Neural cell (in vitro differentiated cells): ENCODE measurements at regions not wholly inside any gene's neighbourhood (a gene's known extent, or its start where the extent isn't known, plus 50 kb on each side); places are given as distances from the start of the nearest gene placed in this dataset.

Source experiments
- H2AFZ ChIP-seq: fragments of 200-600, 300-800 bp; sonication (generic), shearing (Covaris generic); 2 replicates; pipeline ENCODE4 v1.6.0; 2014; ENCODE audit warnings: low read depth, mild to moderate bottlenecking, antibody characterized with exemption, low read length, moderate library complexity
- H3F3A ChIP-seq: fragments of 200-600 bp; shearing (Covaris generic); 2 replicates; pipeline ENCODE4 v1.6.1; 2016; ENCODE audit warnings: mild to moderate bottlenecking, moderate library complexity, mixed read lengths, antibody characterized with exemption, low read length; ENCODE audit not compliant: insufficient read depth, poor library complexity, severe bottlenecking
- H3K27ac ChIP-seq: fragments of 200-600, 300-800 bp; sonication (generic), shearing (Covaris generic); 2 replicates; pipeline ENCODE4 v1.5.1; 2014; ENCODE audit warnings: mild to moderate bottlenecking, low read length, moderate library complexity
- H3K27me3 ChIP-seq: fragments of 300-800, 200-600 bp; sonication (generic), shearing (Covaris generic); 2 replicates; pipeline ENCODE4 v1.6.0; 2014; ENCODE audit warnings: mild to moderate bottlenecking, low read depth, low read length, moderate library complexity; ENCODE audit not compliant: insufficient read depth
- H3K36me3 ChIP-seq: fragments of 300-800, 200-600 bp; sonication (generic), shearing (Covaris generic); 2 replicates; pipeline ENCODE4 v1.5.1; 2014; ENCODE audit warnings: mild to moderate bottlenecking, antibody characterized with exemption, low read length, moderate library complexity; ENCODE audit not compliant: insufficient read depth
- H3K4me2 ChIP-seq: fragments of 300-800, 200-600 bp; sonication (generic), shearing (Covaris generic); 2 replicates; pipeline ENCODE4 v1.6.0; 2014; ENCODE audit warnings: mild to moderate bottlenecking, low read length
- H3K4me3 ChIP-seq: fragments of 300-800, 200-600 bp; sonication (generic), shearing (Covaris generic); 2 replicates; pipeline ENCODE4 v1.5.1; 2014; ENCODE audit warnings: mild to moderate bottlenecking, low read length, moderate library complexity
- H3K79me2 ChIP-seq: fragments of 200-600 bp; shearing (Covaris generic); replicated peaks from 2 replicates; pipeline ENCODE4 v1.6.0; 2014; ENCODE audit warnings: mild to moderate bottlenecking, low read length, moderate library complexity; ENCODE audit not compliant: insufficient read depth
- H3K9ac ChIP-seq: fragments of 300-800, 200-600 bp; sonication (generic), shearing (Covaris generic); 2 replicates; pipeline ENCODE4 v1.6.1; 2016; ENCODE audit warnings: mild to moderate bottlenecking, low read length, mixed read lengths
- H3K9me2 ChIP-seq: fragments of 200-600 bp; shearing (Covaris generic); 2 replicates; pipeline ENCODE4 v1.6.1; 2016; ENCODE audit warnings: mild to moderate bottlenecking, low read length, mixed read lengths; ENCODE audit not compliant: insufficient read depth
- H3K9me3 ChIP-seq: fragments of 200-600, 300-800 bp; sonication (generic), shearing (Covaris generic); 2 replicates; pipeline ENCODE4 v1.6.1; 2016; ENCODE audit warnings: mild to moderate bottlenecking, mixed run types, low read length, moderate library complexity, mixed read lengths
- H4K20me1 ChIP-seq: fragments of 200-600 bp; shearing (Covaris generic); 2 replicates; pipeline ENCODE4 v1.6.1; 2016; ENCODE audit warnings: mild to moderate bottlenecking, mixed run types; ENCODE audit not compliant: insufficient read depth
- EP300 ChIP-seq: fragments of 450-650 bp; conservative IDR thresholded peaks from 2 replicates; pipeline ENCODE4 v1.6.1; 2014; ENCODE audit warnings: antibody characterized with exemption, mild to moderate bottlenecking, moderate library complexity; ENCODE audit not compliant: poor library complexity, severe bottlenecking
- EZH2 ChIP-seq: fragments of 200-600, 300-800 bp; shearing (Covaris generic), sonication (generic); IDR thresholded peaks from 2 replicates; pipeline ENCODE4 v1.6.1; 2014; ENCODE audit warnings: antibody characterized with exemption, low read length, borderline replicate concordance, mild to moderate bottlenecking; ENCODE audit not compliant: insufficient read depth, poor library complexity, severe bottlenecking
- MXI1 ChIP-seq: fragments of 450-650 bp; conservative IDR thresholded peaks from 2 replicates; pipeline ENCODE4 v1.6.1; 2014; ENCODE audit warnings: antibody characterized with exemption, mild to moderate bottlenecking; ENCODE audit not compliant: poor library complexity, severe bottlenecking
- POLR2AphosphoS5 ChIP-seq: IDR thresholded peaks from 2 replicates; pipeline ENCODE4 v1.6.1; 2012
- RAD21 ChIP-seq: fragments of 450-650 bp; conservative IDR thresholded peaks from 2 replicates; pipeline ENCODE4 v1.6.1; 2014; ENCODE audit warnings: antibody characterized with exemption, mild to moderate bottlenecking, moderate library complexity
- SMC3 ChIP-seq: fragments of 450-650 bp; conservative IDR thresholded peaks from 2 replicates; pipeline ENCODE4 v1.6.1; 2014; ENCODE audit warnings: antibody characterized with exemption, mild to moderate bottlenecking, moderate library complexity; ENCODE audit not compliant: poor library complexity
- TAF1 ChIP-seq: IDR thresholded peaks from 2 replicates; pipeline ENCODE4 v1.6.1; 2012; ENCODE audit warnings: low read depth
- TF ChIP-seq, protein P1 (sequence below): fragments of 450-650 bp; IDR thresholded peaks from 2 replicates; pipeline ENCODE4 v1.5.1; 2014; ENCODE audit warnings: antibody characterized with exemption, mild to moderate bottlenecking, moderate library complexity; ENCODE audit not compliant: poor library complexity, severe bottlenecking
- TF ChIP-seq, protein P2 (sequence below): IDR thresholded peaks from 2 replicates; pipeline ENCODE4 v1.6.1; 2012; ENCODE audit warnings: borderline replicate concordance

DNA sequence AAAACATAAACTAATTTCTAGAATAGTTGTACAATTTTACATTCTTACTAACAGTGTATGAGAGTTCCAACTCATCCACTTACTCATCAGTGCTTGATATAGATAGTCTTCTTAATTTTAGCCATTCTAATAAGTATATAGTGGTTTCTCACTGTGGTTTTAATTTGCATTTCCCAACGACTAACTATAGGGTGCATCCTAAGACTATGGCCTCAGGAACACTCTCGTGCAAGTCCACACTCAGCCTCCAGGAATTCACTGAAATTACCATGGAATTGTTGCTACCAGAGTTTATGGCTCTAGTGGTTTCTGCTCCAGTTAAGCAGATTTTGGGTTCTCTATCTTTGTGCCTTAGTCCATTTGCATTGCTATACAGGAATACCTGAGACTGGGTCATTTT, 60.1 kb upstream of the GUCY1A2 start:
- H3F3A ChIP-seq: no peaks in the 10 kb centered on the region
- no peak overlapping the region for H3K9ac ChIP-seq
- no peak overlapping the region for H3K4me3 ChIP-seq
- no peak overlapping the region for H2AFZ ChIP-seq
- TF ChIP-seq, protein P1, sequence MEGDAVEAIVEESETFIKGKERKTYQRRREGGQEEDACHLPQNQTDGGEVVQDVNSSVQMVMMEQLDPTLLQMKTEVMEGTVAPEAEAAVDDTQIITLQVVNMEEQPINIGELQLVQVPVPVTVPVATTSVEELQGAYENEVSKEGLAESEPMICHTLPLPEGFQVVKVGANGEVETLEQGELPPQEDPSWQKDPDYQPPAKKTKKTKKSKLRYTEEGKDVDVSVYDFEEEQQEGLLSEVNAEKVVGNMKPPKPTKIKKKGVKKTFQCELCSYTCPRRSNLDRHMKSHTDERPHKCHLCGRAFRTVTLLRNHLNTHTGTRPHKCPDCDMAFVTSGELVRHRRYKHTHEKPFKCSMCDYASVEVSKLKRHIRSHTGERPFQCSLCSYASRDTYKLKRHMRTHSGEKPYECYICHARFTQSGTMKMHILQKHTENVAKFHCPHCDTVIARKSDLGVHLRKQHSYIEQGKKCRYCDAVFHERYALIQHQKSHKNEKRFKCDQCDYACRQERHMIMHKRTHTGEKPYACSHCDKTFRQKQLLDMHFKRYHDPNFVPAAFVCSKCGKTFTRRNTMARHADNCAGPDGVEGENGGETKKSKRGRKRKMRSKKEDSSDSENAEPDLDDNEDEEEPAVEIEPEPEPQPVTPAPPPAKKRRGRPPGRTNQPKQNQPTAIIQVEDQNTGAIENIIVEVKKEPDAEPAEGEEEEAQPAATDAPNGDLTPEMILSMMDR: no peak
- TF ChIP-seq, protein P2, sequence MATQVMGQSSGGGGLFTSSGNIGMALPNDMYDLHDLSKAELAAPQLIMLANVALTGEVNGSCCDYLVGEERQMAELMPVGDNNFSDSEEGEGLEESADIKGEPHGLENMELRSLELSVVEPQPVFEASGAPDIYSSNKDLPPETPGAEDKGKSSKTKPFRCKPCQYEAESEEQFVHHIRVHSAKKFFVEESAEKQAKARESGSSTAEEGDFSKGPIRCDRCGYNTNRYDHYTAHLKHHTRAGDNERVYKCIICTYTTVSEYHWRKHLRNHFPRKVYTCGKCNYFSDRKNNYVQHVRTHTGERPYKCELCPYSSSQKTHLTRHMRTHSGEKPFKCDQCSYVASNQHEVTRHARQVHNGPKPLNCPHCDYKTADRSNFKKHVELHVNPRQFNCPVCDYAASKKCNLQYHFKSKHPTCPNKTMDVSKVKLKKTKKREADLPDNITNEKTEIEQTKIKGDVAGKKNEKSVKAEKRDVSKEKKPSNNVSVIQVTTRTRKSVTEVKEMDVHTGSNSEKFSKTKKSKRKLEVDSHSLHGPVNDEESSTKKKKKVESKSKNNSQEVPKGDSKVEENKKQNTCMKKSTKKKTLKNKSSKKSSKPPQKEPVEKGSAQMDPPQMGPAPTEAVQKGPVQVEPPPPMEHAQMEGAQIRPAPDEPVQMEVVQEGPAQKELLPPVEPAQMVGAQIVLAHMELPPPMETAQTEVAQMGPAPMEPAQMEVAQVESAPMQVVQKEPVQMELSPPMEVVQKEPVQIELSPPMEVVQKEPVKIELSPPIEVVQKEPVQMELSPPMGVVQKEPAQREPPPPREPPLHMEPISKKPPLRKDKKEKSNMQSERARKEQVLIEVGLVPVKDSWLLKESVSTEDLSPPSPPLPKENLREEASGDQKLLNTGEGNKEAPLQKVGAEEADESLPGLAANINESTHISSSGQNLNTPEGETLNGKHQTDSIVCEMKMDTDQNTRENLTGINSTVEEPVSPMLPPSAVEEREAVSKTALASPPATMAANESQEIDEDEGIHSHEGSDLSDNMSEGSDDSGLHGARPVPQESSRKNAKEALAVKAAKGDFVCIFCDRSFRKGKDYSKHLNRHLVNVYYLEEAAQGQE: no peak
- no peak for TF ChIP-seq EP300
- TF ChIP-seq MXI1: no peak
- TF ChIP-seq TAF1: no peak
- H3K4me2 ChIP-seq: no peak overlapping the region
- H3K9me2 ChIP-seq: no peaks in the 10 kb centered on the region
- no peaks in the 10 kb centered on the region for H3K27me3 ChIP-seq
- H3K79me2 ChIP-seq: no peaks in the 10 kb centered on the region
- no peak overlapping the region for H3K27ac ChIP-seq
- H3K36me3 ChIP-seq: no peaks in the 10 kb centered on the region
- no peaks in the 10 kb centered on the region for H3K9me3 ChIP-seq
- H4K20me1 ChIP-seq: no peaks in the 10 kb centered on the region

DNA sequence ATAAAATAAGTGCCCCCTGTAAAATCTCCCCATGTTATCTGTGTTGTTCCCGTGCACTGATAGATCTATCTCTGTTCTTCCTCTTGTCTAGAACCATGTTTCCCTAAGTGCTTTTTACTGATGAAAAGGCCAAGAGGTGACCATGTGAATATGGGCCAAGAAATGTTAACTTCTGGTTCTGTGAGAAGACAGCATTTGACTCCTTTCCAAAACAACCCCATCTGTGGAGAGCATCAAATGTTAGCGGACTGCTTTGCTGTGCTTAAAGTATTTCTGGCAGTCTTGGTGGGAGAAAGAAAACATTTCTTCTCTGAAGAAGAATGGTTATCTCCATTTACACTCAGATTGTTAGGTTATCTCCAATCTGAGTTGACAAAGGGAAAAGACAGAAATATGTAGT, 58.6 kb upstream of the GUCY1A2 start:
- H3K79me2 ChIP-seq: no peaks in the 10 kb centered on the region
- H3K9ac ChIP-seq: no peak overlapping the region
- no peaks in the 10 kb centered on the region for H4K20me1 ChIP-seq
- H3K27me3 ChIP-seq: no peaks in the 10 kb centered on the region
- TF ChIP-seq, protein P1: no peak
- TF ChIP-seq POLR2AphosphoS5: no peak
- no peak for TF ChIP-seq TAF1
- TF ChIP-seq, protein P2: no peak
- no peak for TF ChIP-seq MXI1
- no peak for TF ChIP-seq EP300
- no peak for TF ChIP-seq RAD21
- no peak for TF ChIP-seq SMC3
- no peak for TF ChIP-seq EZH2
- no peaks in the 10 kb centered on the region for H3K9me2 ChIP-seq
- H2AFZ ChIP-seq: no peak overlapping the region
- H3K9me3 ChIP-seq: no peaks in the 10 kb centered on the region
- H3K4me3 ChIP-seq: no peak overlapping the region
- H3K36me3 ChIP-seq: no peaks in the 10 kb centered on the region
- H3K27ac ChIP-seq: no peak overlapping the region
- no peak overlapping the region for H3K4me2 ChIP-seq
- H3F3A ChIP-seq: no peaks in the 10 kb centered on the region
